ENCODE measurements at regions not wholly inside any gene's neighbourhood (a gene's known extent, or its start where the extent isn't known, plus 50 kb on each side); places are given as distances from the start of the nearest gene placed in this dataset.

GRCh38 chr7:119515214-119515613 is 757.8 kb upstream of the KCND2 start:
- TF ChIP-seq CTCF (IDR thresholded peaks at IDR 0.05 in 4 of 5, conservative IDR thresholded peaks at IDR 0.05 in 1 of 5): no peak
- no peak for TF ChIP-seq POLR2A (IDR thresholded peaks at IDR 0.05)

All from gastrocnemius medialis (tissue), 4 donors.